Spleen (tissue), 11 donors: ENCODE measurements at regions not wholly inside any gene's neighbourhood (a gene's known extent, or its start where the extent isn't known, plus 50 kb on each side); places are given as distances from the start of the nearest gene placed in this dataset.

Experiments
- DNase-seq: peaks from one replicate; pipeline ENCODE4 v3.0.0-alpha.2; 2020
- H3K27ac ChIP-seq, 8 donors: fragments of 200-600 bp; sonication (generic) in 7 of 8; 1 replicate in 4 of 8; 2 replicates in 4 of 8; pipeline versions ENCODE4 v1.5.0 to v1.8.0; 2016 to 2021; ENCODE audit warnings: inconsistent platforms in 4 of 8, mild to moderate bottlenecking in 4 of 8, moderate library complexity in 1 of 8
- H3K27me3 ChIP-seq, 7 donors: fragments of 200-600 bp; sonication (generic) in 6 of 7; replicated peaks in 1 of 7; 1 replicate in 4 of 7; 2 replicates in 3 of 7; pipeline versions ENCODE4 v1.5.0 to v1.8.0; 2016 to 2021; ENCODE audit warnings: inconsistent platforms in 3 of 7, mild to moderate bottlenecking in 1 of 7
- H3K36me3 ChIP-seq, 6 donors: fragments of 200-600 bp; sonication (generic) in 5 of 6; 1 replicate in 4 of 6; 2 replicates in 2 of 6; pipeline versions ENCODE4 v1.5.0 to v1.8.0; 2016 to 2021; ENCODE audit warnings: inconsistent platforms in 2 of 6
- H3K4me1 ChIP-seq, 6 donors: fragments of 200-600 bp; sonication (generic) in 5 of 6; 1 replicate in 3 of 6; 2 replicates in 3 of 6; pipeline versions ENCODE4 v1.5.0 to v1.8.0; 2016 to 2021; ENCODE audit warnings: inconsistent platforms in 3 of 6
- H3K4me3 ChIP-seq, 8 donors: fragments of 200-600 bp; sonication (generic) in 7 of 8; 1 replicate in 4 of 8; 2 replicates in 4 of 8; pipeline versions ENCODE4 v1.5.0 to v1.8.0; 2016 to 2021; ENCODE audit warnings: inconsistent platforms in 4 of 8, mild to moderate bottlenecking in 4 of 8, moderate library complexity in 2 of 8
- H3K9me3 ChIP-seq, 8 donors: fragments of 200-600 bp; sonication (generic) in 7 of 8; 1 replicate in 4 of 8; 2 replicates in 4 of 8; pipeline versions ENCODE4 v1.5.0 to v1.8.0; 2016 to 2021; ENCODE audit warnings: inconsistent platforms in 4 of 8
- CTCF ChIP-seq, 11 experiments: fragments of 200-600 bp in 7 of 11; fragments of 450-650 bp in 4 of 11; sonication (generic) in 4 of 11; IDR thresholded peaks in 8 of 11; conservative IDR thresholded peaks in 3 of 11; 1 replicate in 7 of 11; 2 replicates in 4 of 11; pipeline versions ENCODE4 v1.4.0 to v1.8.0; 2016 to 2021; ENCODE audit warnings: antibody characterized with exemption in 11 of 11, inconsistent platforms in 4 of 11, mild to moderate bottlenecking in 1 of 11
- POLR2A ChIP-seq, 3 donors: fragments of 450-650 bp; IDR thresholded peaks; one replicate each; pipeline ENCODE4 v1.5.1; 2017; ENCODE audit warnings: antibody characterized with exemption in 3 of 3, mild to moderate bottlenecking in 1 of 3
- POLR2AphosphoS5 ChIP-seq, 3 donors: sonication (generic); formaldehyde crosslinking; IDR thresholded peaks; one replicate each; pipeline ENCODE4 v1.5.1; 2017; ENCODE audit warnings: antibody characterized with exemption in 3 of 3
- WGBS, 5 donors: extraction: QIAGEN DNeasy Blood & Tissue Kit in 3 of 5; methylation state at CpG; one replicate each; pipeline versions ENCODE4 v1.1.5 to v1.1.7; 2013 to 2018; 5-methylcytosine and 5-hydroxymethylcytosine counted together
- intact Hi-C: fragments of 100-400 bp; cut with DNase I; formaldehyde crosslinking; loops from one replicate; pipeline ENCODE4 v1.15.0; 2023; ENCODE audit warnings: low total_unique reads
- donor health status: healthy with polysubstance abuse.
- donor health status: DM: no; HTN: no; CAD: no; lungs with moderate emphysema.
- donor health status: DM: no; HTN: no; CAD: no.
- donor health status: Bipolar disorder and iron deficiency.
- donor health status: healthy.
- donor health status: DM: no; HTN: no; CAD: no.
- donor health status: DM: yes; HTN: yes; CAD: no.

GRCh38 chr1:36583980-36584782 is 101.5 kb upstream of the CSF3R start:
- H3K27me3 ChIP-seq = peaks cover 0 to 76% (median 24%) of the 10 kb centered on the region in 7 donors
- H3K4me1 ChIP-seq = no peaks in the 10 kb centered on the region
- whole genome bisulfite sequencing, 5 donors = 68 to 77% (median 71%) methylated on average over 21 of the region's 21 CpGs
- intact Hi-C loops = no loop called here
- H3K27ac ChIP-seq = no peak overlapping the region
- TF ChIP-seq CTCF (IDR thresholded peaks at IDR 0.05 in 8 of 11, conservative IDR thresholded peaks at IDR 0.05 in 3 of 11) (no peak), POLR2A (IDR thresholded peaks at IDR 0.05) (no peak), POLR2AphosphoS5 (IDR thresholded peaks at IDR 0.05) (no peak)
- no peaks in the 10 kb centered on the region for H3K9me3 ChIP-seq
- no peaks in the 10 kb centered on the region for H3K36me3 ChIP-seq
- DNase-seq = no peak
- H3K4me3 ChIP-seq = no peak overlapping the region

GRCh38 chr1:36583080-36583479 is 100.4 kb upstream of the CSF3R start:
- peaks cover 0 to 65% (median 16%) of the 10 kb centered on the region in 7 donors for H3K27me3 ChIP-seq
- TF ChIP-seq POLR2AphosphoS5 (IDR thresholded peaks at IDR 0.05) (no peak), POLR2A (IDR thresholded peaks at IDR 0.05) (no peak), CTCF (IDR thresholded peaks at IDR 0.05 in 8 of 11, conservative IDR thresholded peaks at IDR 0.05 in 3 of 11) (no peak)
- WGBS, 5 donors = 60 to 84% (median 70%) methylated on average over 3 of the region's 3 CpGs

GRCh38 chr1:36582066-36582755 is 99.5 kb upstream of the CSF3R start:
- peaks cover 0 to 57% (median 10%) of the 10 kb centered on the region in 7 donors for H3K27me3 ChIP-seq
- no peaks in the 10 kb centered on the region for H3K36me3 ChIP-seq
- TF ChIP-seq CTCF (IDR thresholded peaks at IDR 0.05 in 8 of 11, conservative IDR thresholded peaks at IDR 0.05 in 3 of 11) (no peak), POLR2AphosphoS5 (IDR thresholded peaks at IDR 0.05) (no peak), POLR2A (IDR thresholded peaks at IDR 0.05) (no peak)
- WGBS, 5 donors = 66 to 73% (median 68%) methylated on average over 11 to 12 of the region's 12 CpGs
- no peak for DNase-seq
- H3K4me1 ChIP-seq = no peaks in the 10 kb centered on the region
- no peaks in the 10 kb centered on the region for H3K9me3 ChIP-seq
- H3K27ac ChIP-seq = no peak overlapping the region
- no peak overlapping the region for H3K4me3 ChIP-seq
- intact Hi-C loops = no loop called here

More at GRCh38 chr1:36583080-36583479, 100.4 kb upstream of the CSF3R start:
- Histone ChIP-seq H3K4me3 (no peak overlapping the region), H3K4me1 (no peaks in the 10 kb centered on the region), H3K27ac (no peak overlapping the region), H3K9me3 (no peaks in the 10 kb centered on the region), H3K36me3 (no peaks in the 10 kb centered on the region)
- DNase-seq = no peak
- intact Hi-C loops = no loop called here

GRCh38 chr1:36580524-36580923 is 97.8 kb upstream of the CSF3R start:
- no peak overlapping the region for H3K4me3 ChIP-seq
- intact Hi-C loops = no loop called here
- no peaks in the 10 kb centered on the region for H3K36me3 ChIP-seq
- H3K9me3 ChIP-seq = no peaks in the 10 kb centered on the region
- WGBS, 5 donors = 32 to 43% (median 35%) methylated on average over 5 of the region's 5 CpGs
- H3K27ac ChIP-seq = no peak overlapping the region
- TF ChIP-seq CTCF (IDR thresholded peaks at IDR 0.05 in 8 of 11, conservative IDR thresholded peaks at IDR 0.05 in 3 of 11) = no peak
- no peak for TF ChIP-seq POLR2A (IDR thresholded peaks at IDR 0.05)
- no peak for TF ChIP-seq POLR2AphosphoS5 (IDR thresholded peaks at IDR 0.05)
- peaks cover 0 to 57% (median under 1%) of the 10 kb centered on the region in 7 donors for H3K27me3 ChIP-seq
- DNase-seq = no peak
- no peaks in the 10 kb centered on the region for H3K4me1 ChIP-seq
